ENCODE measurements at regions not wholly inside any gene's neighbourhood (a gene's known extent, or its start where the extent isn't known, plus 50 kb on each side); places are given as distances from the start of the nearest gene placed in this dataset.
A peak's percentile ranks its signal among the peaks of the same experiment; 100 is the strongest.

GRCh38 chr2:71751590-71751989, 298.2 kb downstream of the DYSF start:
- H3K36me3 ChIP-seq (ENCODE audit: control insufficient read depth, insufficient read depth, low read length) = no peaks in the 10 kb centered on the region
- ChIA-PET POLR2A (no interaction called here), CTCF (no interaction called here)
- peaks cover 21% of the 10 kb centered on the region for H3K4me1 ChIP-seq (ENCODE audit: control insufficient read depth, insufficient read depth, low read length)
- intact Hi-C loops (cut with micrococcal nuclease; ENCODE audit: unreplicated experiment) = no loop called here
- BruUV-seq (replicated peaks) = no TSS peak
- in situ Hi-C loops (cut with HindIII; ENCODE audit: low pct_unique_long_range_greater_than_20kb, low sequenced_read_pairs) = no loop called here
- no peaks in the 10 kb centered on the region for H3K27me3 ChIP-seq (ENCODE audit: control insufficient read depth, insufficient read depth, low read length)
- no peak for DNase-seq (ENCODE audit: low read depth, low spot score)
- ATAC-seq = no peak
- H3K4me3 ChIP-seq (ENCODE audit: low read depth in 2 of 2, low read length in 2 of 2) = no peak overlapping the region
- H3K27ac ChIP-seq (ENCODE audit: low read length) = no peak overlapping the region
- no peak for TF ChIP-seq REST (IDR thresholded peaks at IDR 0.05; ENCODE audit: insufficient read depth in 1 of 2, low read depth in 2 of 2, low read length in 1 of 2)
- no peak for TF ChIP-seq POLR2AphosphoS5 (IDR thresholded peaks at IDR 0.05; ENCODE audit: low read depth, low read length)
- TF ChIP-seq SIN3A (IDR thresholded peaks at IDR 0.05; ENCODE audit: borderline replicate concordance, insufficient read depth, low read depth, low read length) = no peak
- no peak for TF ChIP-seq TCF7L2 (IDR thresholded peaks at IDR 0.05; ENCODE audit: low read depth, low read length)
- no peak for TF ChIP-seq CTCF (IDR thresholded peaks at IDR 0.05)
- no peaks in the 10 kb centered on the region; the same call in 1 of the 2 replicates for H3K9me3 ChIP-seq (ENCODE audit: control insufficient read depth, insufficient read depth, low read depth, low read length)

- in situ Hi-C loops (cut with HindIII; ENCODE audit: low pct_unique_long_range_greater_than_20kb, low sequenced_read_pairs) = no loop called here
- DNase-seq (ENCODE audit: low read depth, low spot score) (no peak), ATAC-seq (no peak)
- H3K4me3 ChIP-seq (ENCODE audit: low read depth in 2 of 2, low read length in 2 of 2) = no peak overlapping the region
- H3K4me1 ChIP-seq (ENCODE audit: control insufficient read depth, insufficient read depth, low read length) = peaks cover 35% of the 10 kb centered on the region
- no peak for TF ChIP-seq SIN3A (IDR thresholded peaks at IDR 0.05; ENCODE audit: borderline replicate concordance, insufficient read depth, low read depth, low read length)
- no peak for TF ChIP-seq CTCF (IDR thresholded peaks at IDR 0.05)
- TF ChIP-seq REST (IDR thresholded peaks at IDR 0.05; ENCODE audit: insufficient read depth in 1 of 2, low read depth in 2 of 2, low read length in 1 of 2) = no peak
- no peak for TF ChIP-seq TCF7L2 (IDR thresholded peaks at IDR 0.05; ENCODE audit: low read depth, low read length)
- no peak for TF ChIP-seq POLR2AphosphoS5 (IDR thresholded peaks at IDR 0.05; ENCODE audit: low read depth, low read length)
- intact Hi-C loops (cut with micrococcal nuclease; ENCODE audit: unreplicated experiment) = no loop called here
- H3K9me3 ChIP-seq (ENCODE audit: control insufficient read depth, insufficient read depth, low read depth, low read length) = no peaks in the 10 kb centered on the region; the same call in 1 of the 2 replicates
- no peaks in the 10 kb centered on the region for H3K27me3 ChIP-seq (ENCODE audit: control insufficient read depth, insufficient read depth, low read length)
- H3K36me3 ChIP-seq (ENCODE audit: control insufficient read depth, insufficient read depth, low read length) = no peaks in the 10 kb centered on the region
- ChIA-PET POLR2A (no interaction called here), CTCF (no interaction called here)
- peak overlapping the region; percentile 2; the same call in 1 of the 2 replicates for H3K27ac ChIP-seq (ENCODE audit: low read length)
- BruUV-seq (replicated peaks) = no TSS peak
Measured at GRCh38 chr2:71749671-71750101, 296.3 kb downstream of the DYSF start.
